ENCODE measurements at regions not wholly inside any gene's neighbourhood (a gene's known extent, or its start where the extent isn't known, plus 50 kb on each side); places are given as distances from the start of the nearest gene placed in this dataset.

DNA sequence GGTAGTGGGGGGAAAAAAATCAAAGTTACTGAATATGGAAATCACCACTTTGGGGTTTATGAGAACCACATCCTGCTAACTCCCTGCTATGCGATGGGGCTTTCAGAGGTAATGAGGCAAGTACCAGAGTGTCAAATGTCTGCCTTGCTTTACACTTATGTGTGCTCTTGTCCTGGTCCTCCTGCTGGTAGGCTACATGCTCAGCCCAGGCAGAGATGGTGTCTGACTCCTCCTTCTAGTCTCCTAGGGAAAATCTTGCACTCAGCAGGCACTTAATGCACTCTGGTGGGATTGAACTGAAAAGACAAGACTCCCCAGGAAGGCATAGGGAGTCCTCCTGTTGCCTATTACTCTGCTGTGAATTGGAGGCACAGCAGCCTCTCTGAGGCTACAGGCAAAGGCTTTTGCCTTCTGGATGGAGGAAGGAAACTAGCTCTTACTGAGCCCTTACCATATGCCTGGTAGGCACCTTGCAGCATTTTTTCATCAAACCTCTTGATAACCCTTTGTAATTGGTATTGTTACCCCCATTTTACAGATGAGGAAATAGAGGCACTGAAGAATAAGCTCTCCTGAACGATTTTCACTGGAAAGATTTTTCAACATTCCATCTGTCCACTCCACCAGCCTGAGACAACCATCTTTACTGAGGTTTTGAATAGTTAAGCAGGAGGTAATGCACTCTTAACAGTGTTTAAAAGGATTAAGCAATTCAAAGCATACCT lies 132.1 kb upstream of the PAX6 start:
- Histone ChIP-seq H3K79me1 (replicated peaks; ENCODE audit: low read length, poor library complexity, severe bottlenecking) (no peaks in the 10 kb centered on the region), H2AK5ac (ENCODE audit: low read length, severe bottlenecking) (no peak overlapping the region), H3K14ac (ENCODE audit: low read length in 2 of 2) (no peak overlapping the region), H3K9me3 (ENCODE audit: control insufficient read depth, low read length) (no peaks in the 10 kb centered on the region), H2AFZ (ENCODE audit: low read depth, low read length) (no peak overlapping the region), H3K4me1 (ENCODE audit: control insufficient read depth, insufficient read depth, low read depth, low read length) (no peaks in the 10 kb centered on the region), H3K18ac (ENCODE audit: low read depth in 1 of 2, low read length in 2 of 2) (no peak overlapping the region), H2BK15ac (ENCODE audit: low read depth, poor library complexity, severe bottlenecking) (no peak overlapping the region), H3K9ac (ENCODE audit: low read length) (no peak overlapping the region), H4K8ac (ENCODE audit: low read length) (no peak overlapping the region), H3K36me3 (ENCODE audit: control insufficient read depth in 1 of 2, insufficient read depth in 2 of 2, low read depth in 1 of 2, low read length in 2 of 2) (no peaks in the 10 kb centered on the region), H3K23ac (ENCODE audit: low read length in 2 of 2) (no peak overlapping the region), H3K27ac (ENCODE audit: low read length, poor library complexity, severe bottlenecking) (no peak overlapping the region), H2BK120ac (ENCODE audit: low read depth, low read length) (no peak overlapping the region), H4K91ac (ENCODE audit: low read length) (no peak overlapping the region), H3K4me3 (ENCODE audit: insufficient read depth in 1 of 2, low read depth in 1 of 2, low read length in 2 of 2) (no peak overlapping the region), H2BK12ac (ENCODE audit: low read length in 2 of 2) (no peak overlapping the region), H2BK5ac (ENCODE audit: low read depth, low read length, poor library complexity, severe bottlenecking) (no peak overlapping the region), H3K27me3 (ENCODE audit: control insufficient read depth in 1 of 2, insufficient read depth in 1 of 2, low read length in 2 of 2) (peaks cover 9 to 12% of the 10 kb centered on the region in 2 experiments), H3K4ac (ENCODE audit: low read depth in 1 of 2, low read length in 2 of 2) (no peak overlapping the region), H3K4me2 (ENCODE audit: low read length, poor library complexity, severe bottlenecking) (no peak overlapping the region)
- DNase-seq: no peak
- WGBS: 59% methylated on average over 1 of the region's 2 CpGs

DNA sequence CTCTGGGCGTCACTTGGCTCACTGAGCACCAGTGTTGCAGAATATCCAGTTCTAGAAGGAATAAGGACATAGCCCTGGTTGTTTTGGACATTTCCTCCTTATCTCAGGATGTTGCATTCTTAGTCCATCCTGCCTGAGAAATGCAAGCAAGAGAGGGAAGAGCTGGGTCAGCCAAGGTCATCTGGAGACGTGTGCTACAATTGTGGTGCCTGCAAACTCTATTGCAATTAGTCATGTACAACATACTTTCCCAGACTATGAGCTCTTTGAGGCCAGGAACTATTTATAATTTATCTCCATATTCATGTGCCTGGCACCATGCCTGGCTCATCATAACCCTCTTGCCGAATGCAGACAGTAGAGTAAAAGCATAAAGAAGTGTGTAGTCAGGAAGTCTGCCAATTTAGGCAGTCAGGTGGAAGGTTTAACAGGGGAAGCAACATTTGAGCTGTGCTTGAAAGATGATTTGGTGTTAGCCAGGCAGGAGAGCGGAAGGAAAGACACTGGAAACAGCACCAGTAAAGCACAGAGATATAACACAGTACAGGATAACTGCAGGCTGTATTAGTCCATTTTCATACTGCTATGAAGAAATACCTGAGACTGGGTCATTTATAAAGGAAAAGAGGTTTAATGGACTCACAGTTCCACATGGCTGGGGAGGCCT lies 129.4 kb upstream of the PAX6 start:
- no peak overlapping the region for H2AK5ac ChIP-seq (ENCODE audit: low read length, severe bottlenecking)
- H3K23ac ChIP-seq (ENCODE audit: low read length in 2 of 2): no peak overlapping the region
- no peak overlapping the region for H2BK15ac ChIP-seq (ENCODE audit: low read depth, poor library complexity, severe bottlenecking)
- H3K27me3 ChIP-seq (ENCODE audit: control insufficient read depth in 1 of 2, insufficient read depth in 1 of 2, low read length in 2 of 2): peaks cover 3 to 12% of the 10 kb centered on the region in 2 experiments
- no peak overlapping the region for H4K8ac ChIP-seq (ENCODE audit: low read length)
- no peak overlapping the region for H2BK120ac ChIP-seq (ENCODE audit: low read depth, low read length)
- H3K36me3 ChIP-seq (ENCODE audit: control insufficient read depth in 1 of 2, insufficient read depth in 2 of 2, low read depth in 1 of 2, low read length in 2 of 2): no peaks in the 10 kb centered on the region
- H3K9me3 ChIP-seq (ENCODE audit: control insufficient read depth, low read length): no peaks in the 10 kb centered on the region
- no peak overlapping the region for H3K4me3 ChIP-seq (ENCODE audit: insufficient read depth in 1 of 2, low read depth in 1 of 2, low read length in 2 of 2)
- no peak overlapping the region for H3K9ac ChIP-seq (ENCODE audit: low read length)
- H2BK5ac ChIP-seq (ENCODE audit: low read depth, low read length, poor library complexity, severe bottlenecking): no peak overlapping the region
- no peak overlapping the region for H3K4ac ChIP-seq (ENCODE audit: low read depth in 1 of 2, low read length in 2 of 2)
- no peak overlapping the region for H3K27ac ChIP-seq (ENCODE audit: low read length, poor library complexity, severe bottlenecking)
- H2BK12ac ChIP-seq (ENCODE audit: low read length in 2 of 2): no peak overlapping the region
- no peak overlapping the region for H3K14ac ChIP-seq (ENCODE audit: low read length in 2 of 2)
- 56% methylated on average over 3 of the region's 4 CpGs for WGBS
- no peak overlapping the region for H3K18ac ChIP-seq (ENCODE audit: low read depth in 1 of 2, low read length in 2 of 2)
- H2AFZ ChIP-seq (ENCODE audit: low read depth, low read length): no peak overlapping the region
- H3K79me1 ChIP-seq (replicated peaks; ENCODE audit: low read length, poor library complexity, severe bottlenecking): no peaks in the 10 kb centered on the region
- no peaks in the 10 kb centered on the region for H3K4me1 ChIP-seq (ENCODE audit: control insufficient read depth, insufficient read depth, low read depth, low read length)
- H3K4me2 ChIP-seq (ENCODE audit: low read length, poor library complexity, severe bottlenecking): no peak overlapping the region
- no peak overlapping the region for H4K91ac ChIP-seq (ENCODE audit: low read length)
- no peak for DNase-seq

DNA sequence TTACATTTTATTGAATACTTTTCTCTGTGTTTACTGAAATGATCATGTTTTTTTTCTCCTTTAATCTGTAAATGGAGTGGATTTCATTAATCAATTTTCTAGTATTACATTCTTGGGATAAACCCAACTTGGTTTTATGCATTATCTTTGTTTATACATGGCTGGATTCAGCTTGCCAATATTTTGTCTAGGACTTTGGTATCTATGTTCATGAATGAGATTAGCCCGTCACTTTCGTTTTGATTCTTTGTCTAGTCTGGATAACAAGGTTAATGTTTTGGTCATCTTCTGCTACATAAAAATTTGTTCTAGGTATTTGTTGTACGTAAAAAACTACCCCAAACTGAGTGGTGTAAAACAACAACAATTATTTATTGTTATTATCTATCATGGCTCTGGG lies 127.9 kb upstream of the PAX6 start:
- H3K4ac ChIP-seq (ENCODE audit: low read depth in 1 of 2, low read length in 2 of 2): no peak overlapping the region
- H4K8ac ChIP-seq (ENCODE audit: low read length): no peak overlapping the region
- no peak overlapping the region for H2BK12ac ChIP-seq (ENCODE audit: low read length in 2 of 2)
- H3K4me2 ChIP-seq (ENCODE audit: low read length, poor library complexity, severe bottlenecking): no peak overlapping the region
- H3K27me3 ChIP-seq (ENCODE audit: control insufficient read depth in 1 of 2, insufficient read depth in 1 of 2, low read length in 2 of 2): peaks cover 3 to 18% of the 10 kb centered on the region in 2 experiments
- H3K18ac ChIP-seq (ENCODE audit: low read depth in 1 of 2, low read length in 2 of 2): no peak overlapping the region
- H2AK5ac ChIP-seq (ENCODE audit: low read length, severe bottlenecking): no peak overlapping the region
- DNase-seq: no peak
- no peak overlapping the region for H3K23ac ChIP-seq (ENCODE audit: low read length in 2 of 2)
- no peak overlapping the region for H2AFZ ChIP-seq (ENCODE audit: low read depth, low read length)
- no peak overlapping the region for H2BK15ac ChIP-seq (ENCODE audit: low read depth, poor library complexity, severe bottlenecking)
- no peaks in the 10 kb centered on the region for H3K36me3 ChIP-seq (ENCODE audit: control insufficient read depth in 1 of 2, insufficient read depth in 2 of 2, low read depth in 1 of 2, low read length in 2 of 2)
- WGBS: 96% methylated on average over 2 of the region's 3 CpGs
- no peak overlapping the region for H3K14ac ChIP-seq (ENCODE audit: low read length in 2 of 2)
- no peaks in the 10 kb centered on the region for H3K79me1 ChIP-seq (replicated peaks; ENCODE audit: low read length, poor library complexity, severe bottlenecking)
- no peak overlapping the region for H2BK5ac ChIP-seq (ENCODE audit: low read depth, low read length, poor library complexity, severe bottlenecking)
- H3K4me1 ChIP-seq (ENCODE audit: control insufficient read depth, insufficient read depth, low read depth, low read length): no peaks in the 10 kb centered on the region
- H2BK120ac ChIP-seq (ENCODE audit: low read depth, low read length): no peak overlapping the region
- H3K9me3 ChIP-seq (ENCODE audit: control insufficient read depth, low read length): no peaks in the 10 kb centered on the region
- no peak overlapping the region for H3K27ac ChIP-seq (ENCODE audit: low read length, poor library complexity, severe bottlenecking)
- H4K91ac ChIP-seq (ENCODE audit: low read length): no peak overlapping the region
- no peak overlapping the region for H3K9ac ChIP-seq (ENCODE audit: low read length)
- no peak overlapping the region for H3K4me3 ChIP-seq (ENCODE audit: insufficient read depth in 1 of 2, low read depth in 1 of 2, low read length in 2 of 2)

DNA sequence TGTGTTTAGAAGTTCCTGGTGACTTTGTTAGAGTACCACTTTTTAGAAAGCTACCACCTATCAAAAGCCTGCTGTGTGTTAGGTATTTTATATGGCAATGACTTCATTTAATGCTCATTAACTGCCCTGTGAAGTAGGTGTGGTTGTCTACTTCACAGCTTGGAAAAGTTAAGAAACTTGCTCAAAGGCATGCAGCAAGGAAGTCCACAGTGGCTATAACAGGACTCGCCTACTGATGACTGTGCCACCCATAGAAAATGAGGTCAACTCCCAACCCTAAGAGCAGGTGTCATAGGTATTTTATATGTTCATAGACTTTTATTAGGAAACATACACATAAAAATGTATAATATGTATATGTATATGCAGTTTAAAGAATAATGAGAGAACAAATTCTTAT lies 125.2 kb upstream of the PAX6 start:
- Histone ChIP-seq H2AK5ac (ENCODE audit: low read length, severe bottlenecking) (no peak overlapping the region), H4K91ac (ENCODE audit: low read length) (no peak overlapping the region), H3K4ac (ENCODE audit: low read depth in 1 of 2, low read length in 2 of 2) (no peak overlapping the region), H2BK12ac (ENCODE audit: low read length in 2 of 2) (no peak overlapping the region), H3K36me3 (ENCODE audit: control insufficient read depth in 1 of 2, insufficient read depth in 2 of 2, low read depth in 1 of 2, low read length in 2 of 2) (no peaks in the 10 kb centered on the region), H3K79me1 (replicated peaks; ENCODE audit: low read length, poor library complexity, severe bottlenecking) (no peaks in the 10 kb centered on the region), H2BK5ac (ENCODE audit: low read depth, low read length, poor library complexity, severe bottlenecking) (no peak overlapping the region), H3K27me3 (ENCODE audit: control insufficient read depth in 1 of 2, insufficient read depth in 1 of 2, low read length in 2 of 2) (peaks cover 8 to 29% of the 10 kb centered on the region in 2 experiments), H2BK15ac (ENCODE audit: low read depth, poor library complexity, severe bottlenecking) (no peak overlapping the region), H3K14ac (ENCODE audit: low read length in 2 of 2) (no peak overlapping the region), H4K8ac (ENCODE audit: low read length) (no peak overlapping the region), H2BK120ac (ENCODE audit: low read depth, low read length) (no peak overlapping the region), H2AFZ (ENCODE audit: low read depth, low read length) (no peak overlapping the region), H3K4me1 (ENCODE audit: control insufficient read depth, insufficient read depth, low read depth, low read length) (no peaks in the 10 kb centered on the region), H3K9me3 (ENCODE audit: control insufficient read depth, low read length) (no peaks in the 10 kb centered on the region), H3K9ac (ENCODE audit: low read length) (no peak overlapping the region), H3K23ac (ENCODE audit: low read length in 2 of 2) (no peak overlapping the region), H3K4me2 (ENCODE audit: low read length, poor library complexity, severe bottlenecking) (no peak overlapping the region), H3K18ac (ENCODE audit: low read depth in 1 of 2, low read length in 2 of 2) (no peak overlapping the region), H3K4me3 (ENCODE audit: insufficient read depth in 1 of 2, low read depth in 1 of 2, low read length in 2 of 2) (no peak overlapping the region), H3K27ac (ENCODE audit: low read length, poor library complexity, severe bottlenecking) (no peak overlapping the region)
- no CpG with 5 or more reads among the region's 1 CpG for WGBS
- DNase-seq: no peak
